Tibial nerve (tissue), 4 donors: ENCODE measurements at regions not wholly inside any gene's neighbourhood (a gene's known extent, or its start where the extent isn't known, plus 50 kb on each side); places are given as distances from the start of the nearest gene placed in this dataset.

Experiments
- DNase-seq, 2 donors: peaks; one replicate each; pipeline ENCODE4 v3.0.0-alpha.2; 2019; ENCODE audit warnings: low spot score in 2 of 2
- H3K27ac ChIP-seq, 4 donors: fragments of 200-600 bp; sonication (generic) in 3 of 4; one replicate each; pipeline ENCODE4 v1.5.1; 2017 to 2019; ENCODE audit warnings: mild to moderate bottlenecking in 1 of 4
- H3K27me3 ChIP-seq, 2 donors: fragments of 200-600 bp; sonication (generic) in 1 of 2; one replicate each; pipeline versions ENCODE4 v1.5.1 to v1.6.0; 2017 to 2019
- H3K36me3 ChIP-seq, 3 donors: fragments of 200-600 bp; sonication (generic); one replicate each; pipeline ENCODE4 v1.5.1; 2018 to 2019
- H3K4me1 ChIP-seq, 4 donors: fragments of 200-600 bp; sonication (generic) in 3 of 4; one replicate each; pipeline ENCODE4 v1.5.1; 2017 to 2019
- H3K4me3 ChIP-seq, 4 donors: fragments of 200-600 bp; sonication (generic) in 3 of 4; one replicate each; pipeline ENCODE4 v1.5.1; 2017 to 2019; ENCODE audit warnings: mild to moderate bottlenecking in 1 of 4, moderate library complexity in 1 of 4
- H3K9me3 ChIP-seq, 4 donors: fragments of 200-600 bp; sonication (generic) in 3 of 4; one replicate each; pipeline ENCODE4 v1.5.1; 2017 to 2019
- EP300 ChIP-seq, 2 donors: sonication (generic); formaldehyde crosslinking; IDR thresholded peaks; one replicate each; pipeline ENCODE4 v1.6.1; 2017; ENCODE audit warnings: antibody characterized with exemption in 2 of 2, mild to moderate bottlenecking in 1 of 2
- POLR2A ChIP-seq, 2 donors: fragments of 450-650 bp; IDR thresholded peaks; one replicate each; pipeline ENCODE4 v1.6.1; 2017; ENCODE audit warnings: antibody characterized with exemption in 2 of 2, mild to moderate bottlenecking in 2 of 2, moderate library complexity in 2 of 2
- WGBS, 2 donors: methylation state at CpG; one replicate each; pipeline ENCODE4 v1.1.5; 2018; 5-methylcytosine and 5-hydroxymethylcytosine counted together
- TF ChIP-seq, protein P1 (sequence below), 5 experiments: fragments of 200-600 bp in 3 of 5; fragments of 450-650 bp in 2 of 5; sonication (generic) in 3 of 5; IDR thresholded peaks; one replicate each; pipeline ENCODE4 v1.5.1; 2016 to 2019; ENCODE audit warnings: antibody characterized with exemption in 5 of 5, mild to moderate bottlenecking in 3 of 5, moderate library complexity in 2 of 5

DNA sequence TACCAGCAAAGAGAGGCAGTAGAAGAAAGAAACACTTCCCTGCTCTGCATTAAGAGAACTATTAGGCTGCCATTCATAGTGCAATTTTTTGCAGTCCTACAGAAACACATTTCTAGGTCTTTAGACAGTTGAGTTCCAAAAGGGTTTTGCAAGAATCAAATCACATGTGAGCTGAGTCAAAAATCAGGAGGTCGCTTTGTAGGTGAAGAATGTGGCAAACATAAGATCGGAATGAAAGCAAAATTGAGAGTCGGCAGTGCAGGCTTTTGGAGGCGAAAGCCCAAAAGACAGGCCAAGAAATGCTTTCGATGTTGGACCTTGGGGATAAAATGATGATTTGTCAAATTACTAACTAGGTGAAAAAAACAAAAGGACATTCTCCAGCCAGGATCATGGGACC lies 213.5 kb upstream of the NRIP1 start:
- Histone ChIP-seq H3K4me1 (no peaks in the 10 kb centered on the region), H3K27me3 (no peaks in the 10 kb centered on the region), H3K9me3 (peaks cover 0 to 5% (median 0%) of the 10 kb centered on the region in 4 donors), H3K36me3 (no peaks in the 10 kb centered on the region), H3K27ac (no peak overlapping the region), H3K4me3 (no peak overlapping the region)
- WGBS, 2 donors: 80 to 87% methylated on average over 5 of the region's 5 CpGs
- TF ChIP-seq, protein P1, sequence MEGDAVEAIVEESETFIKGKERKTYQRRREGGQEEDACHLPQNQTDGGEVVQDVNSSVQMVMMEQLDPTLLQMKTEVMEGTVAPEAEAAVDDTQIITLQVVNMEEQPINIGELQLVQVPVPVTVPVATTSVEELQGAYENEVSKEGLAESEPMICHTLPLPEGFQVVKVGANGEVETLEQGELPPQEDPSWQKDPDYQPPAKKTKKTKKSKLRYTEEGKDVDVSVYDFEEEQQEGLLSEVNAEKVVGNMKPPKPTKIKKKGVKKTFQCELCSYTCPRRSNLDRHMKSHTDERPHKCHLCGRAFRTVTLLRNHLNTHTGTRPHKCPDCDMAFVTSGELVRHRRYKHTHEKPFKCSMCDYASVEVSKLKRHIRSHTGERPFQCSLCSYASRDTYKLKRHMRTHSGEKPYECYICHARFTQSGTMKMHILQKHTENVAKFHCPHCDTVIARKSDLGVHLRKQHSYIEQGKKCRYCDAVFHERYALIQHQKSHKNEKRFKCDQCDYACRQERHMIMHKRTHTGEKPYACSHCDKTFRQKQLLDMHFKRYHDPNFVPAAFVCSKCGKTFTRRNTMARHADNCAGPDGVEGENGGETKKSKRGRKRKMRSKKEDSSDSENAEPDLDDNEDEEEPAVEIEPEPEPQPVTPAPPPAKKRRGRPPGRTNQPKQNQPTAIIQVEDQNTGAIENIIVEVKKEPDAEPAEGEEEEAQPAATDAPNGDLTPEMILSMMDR (IDR thresholded peaks at IDR 0.05): no peak
- TF ChIP-seq EP300 (IDR thresholded peaks at IDR 0.05): no peak
- DNase-seq: no peak

DNA sequence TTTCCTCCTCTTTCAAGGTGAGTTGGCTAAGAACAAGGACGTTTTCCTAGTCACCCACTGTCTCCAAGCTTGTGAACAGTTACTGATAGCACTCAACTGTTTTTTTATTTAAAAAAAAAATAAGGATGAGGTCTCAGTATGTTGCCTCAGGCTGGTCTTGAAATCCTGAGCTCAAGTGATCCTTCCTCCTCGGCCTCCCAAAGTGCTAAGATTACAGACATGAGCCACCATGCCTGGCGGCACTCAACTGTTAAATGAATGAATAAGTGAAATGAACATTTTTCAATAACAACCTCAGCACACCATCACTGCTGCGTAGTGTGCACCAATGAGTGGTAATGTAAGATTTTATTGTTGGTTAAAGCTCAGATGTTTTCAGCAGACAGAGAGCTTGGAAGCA lies 214.1 kb upstream of the NRIP1 start:
- Histone ChIP-seq H3K4me3 (no peak overlapping the region), H3K36me3 (no peaks in the 10 kb centered on the region), H3K27ac (no peak overlapping the region), H3K9me3 (peaks cover 0 to 5% (median 0%) of the 10 kb centered on the region in 4 donors), H3K4me1 (no peaks in the 10 kb centered on the region), H3K27me3 (no peaks in the 10 kb centered on the region)
- 88 to 96% methylated on average over 4 of the region's 4 CpGs for WGBS, 2 donors
- TF ChIP-seq EP300 (IDR thresholded peaks at IDR 0.05) (no peak), POLR2A (IDR thresholded peaks at IDR 0.05) (no peak)
- TF ChIP-seq, protein P1 (IDR thresholded peaks at IDR 0.05): no peak
- DNase-seq: no peak

DNA sequence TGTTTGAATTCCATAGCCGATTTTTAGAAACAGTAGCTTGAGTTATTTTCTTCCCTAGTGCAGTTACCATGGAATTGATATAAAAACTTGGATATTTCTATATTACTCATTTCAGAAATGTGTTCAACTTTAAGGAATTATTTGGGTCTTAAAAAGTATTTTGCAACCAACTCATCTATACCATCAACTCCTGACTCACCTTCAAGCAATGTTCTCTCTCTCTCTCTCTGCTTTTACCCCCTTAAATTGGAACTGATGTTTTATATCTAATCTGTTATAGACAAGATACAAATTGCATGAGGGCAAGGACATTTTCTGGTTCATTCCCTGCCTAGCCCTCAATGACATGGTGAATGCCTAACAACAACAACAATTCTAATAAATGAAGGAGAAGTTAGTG lies 214.7 kb upstream of the NRIP1 start:
- Histone ChIP-seq H3K27ac (no peak overlapping the region), H3K36me3 (no peaks in the 10 kb centered on the region), H3K9me3 (peaks cover 0 to 5% (median 0%) of the 10 kb centered on the region in 4 donors), H3K4me1 (no peaks in the 10 kb centered on the region), H3K4me3 (no peak overlapping the region), H3K27me3 (no peaks in the 10 kb centered on the region)
- DNase-seq: no peak
- no peak for TF ChIP-seq POLR2A (IDR thresholded peaks at IDR 0.05)
- 85 to 93% methylated on average over 1 of the region's 1 CpG for WGBS, 2 donors

DNA sequence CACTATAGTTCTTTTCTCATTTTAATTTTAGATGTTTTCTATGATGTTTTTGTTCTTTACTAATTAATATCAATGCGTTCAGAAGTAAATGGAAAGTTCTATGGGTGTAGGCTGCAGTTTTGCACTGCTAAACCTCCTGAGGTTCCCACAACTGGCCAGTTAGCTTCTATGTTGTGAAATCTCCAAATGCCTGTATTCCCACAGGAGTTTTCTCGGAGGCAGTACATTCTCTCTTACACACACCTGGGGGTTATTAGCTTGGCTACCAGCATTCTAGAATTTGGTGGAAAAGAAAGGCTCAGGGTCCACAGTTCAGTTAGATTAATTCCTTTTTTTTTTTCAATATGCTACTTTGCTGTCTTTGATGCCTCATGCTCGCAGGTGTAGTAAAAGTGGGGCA lies 216.9 kb upstream of the NRIP1 start:
- Histone ChIP-seq H3K27me3 (no peaks in the 10 kb centered on the region), H3K4me3 (no peak overlapping the region), H3K9me3 (peaks cover 0 to 5% (median 0%) of the 10 kb centered on the region in 4 donors), H3K36me3 (no peaks in the 10 kb centered on the region), H3K27ac (no peak overlapping the region), H3K4me1 (no peaks in the 10 kb centered on the region)
- DNase-seq: no peak
- TF ChIP-seq POLR2A (IDR thresholded peaks at IDR 0.05): no peak
- TF ChIP-seq, protein P1 (IDR thresholded peaks at IDR 0.05): no peak
- no peak for TF ChIP-seq EP300 (IDR thresholded peaks at IDR 0.05)
- WGBS, 2 donors: 82 to 85% methylated on average over 3 of the region's 3 CpGs

DNA sequence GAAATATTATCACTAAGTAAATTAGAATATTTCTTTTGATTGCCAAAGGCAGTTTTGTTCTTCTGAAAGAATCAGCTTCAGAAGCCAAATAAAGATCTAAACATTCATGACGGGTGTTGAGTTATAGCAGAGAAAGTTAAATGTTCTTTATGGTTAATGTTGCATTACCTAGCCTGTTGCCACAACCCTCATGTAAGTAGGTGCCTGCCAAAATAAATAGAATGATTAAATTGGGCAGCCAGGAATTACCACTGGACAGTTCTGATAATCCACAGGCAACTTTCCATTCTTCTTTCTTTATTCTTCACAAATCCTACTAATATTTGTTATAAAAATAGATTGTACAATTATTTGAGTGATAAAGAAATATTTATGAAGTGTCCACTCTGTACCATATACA lies 217.9 kb upstream of the NRIP1 start:
- WGBS, 2 donors: 92% methylated on average over 1 of the region's 1 CpG
- TF ChIP-seq POLR2A (IDR thresholded peaks at IDR 0.05) (no peak), EP300 (IDR thresholded peaks at IDR 0.05) (no peak)
- TF ChIP-seq, protein P1 (IDR thresholded peaks at IDR 0.05): no peak

DNA sequence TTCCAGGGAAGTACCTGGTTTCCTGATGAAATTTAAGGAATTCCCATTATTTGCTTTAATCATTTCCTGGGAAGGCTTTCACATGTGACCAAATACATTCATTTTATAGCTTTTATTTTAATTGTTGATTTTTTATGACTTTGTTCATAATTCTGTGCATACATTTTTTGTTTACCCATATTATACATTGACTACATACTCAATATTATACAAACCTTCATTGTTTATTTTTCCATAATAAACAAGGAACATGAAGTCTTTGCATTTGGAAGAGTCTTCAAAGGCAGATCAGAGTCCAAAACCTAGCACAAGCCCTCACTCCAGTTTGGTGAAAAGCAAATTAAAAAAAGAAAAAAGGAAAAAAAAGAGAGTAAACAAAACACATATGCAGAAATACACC lies 218.3 kb upstream of the NRIP1 start:
- Histone ChIP-seq H3K27ac (no peak overlapping the region), H3K4me3 (no peak overlapping the region), H3K36me3 (no peaks in the 10 kb centered on the region), H3K27me3 (no peaks in the 10 kb centered on the region), H3K4me1 (no peaks in the 10 kb centered on the region), H3K9me3 (peaks cover 0 to 5% (median 0%) of the 10 kb centered on the region in 4 donors)
- TF ChIP-seq EP300 (IDR thresholded peaks at IDR 0.05) (no peak), POLR2A (IDR thresholded peaks at IDR 0.05) (no peak)
- TF ChIP-seq, protein P1 (IDR thresholded peaks at IDR 0.05): no peak
- no peak for DNase-seq

More for the DNA sequence above, 217.9 kb upstream of the NRIP1 start:
- Histone ChIP-seq H3K36me3 (no peaks in the 10 kb centered on the region), H3K27me3 (no peaks in the 10 kb centered on the region), H3K4me3 (no peak overlapping the region), H3K9me3 (peaks cover 0 to 5% (median 0%) of the 10 kb centered on the region in 4 donors), H3K27ac (no peak overlapping the region), H3K4me1 (no peaks in the 10 kb centered on the region)
- no peak for DNase-seq
